Heart left ventricle (tissue), 13 donors: ENCODE measurements at regions not wholly inside any gene's neighbourhood (a gene's known extent, or its start where the extent isn't known, plus 50 kb on each side); places are given as distances from the start of the nearest gene placed in this dataset.

Source experiments
- CTCF ChIP-seq, 12 donors: fragments of 200-600 bp; sonication (generic) in 4 of 12; IDR thresholded peaks; one replicate each; pipeline versions ENCODE4 v1.5.0 to v1.8.0; 2018 to 2022; ENCODE audit warnings: antibody characterized with exemption in 12 of 12, mild to moderate bottlenecking in 5 of 12
- POLR2A ChIP-seq, 2 donors: fragments of 450-650 bp; IDR thresholded peaks; one replicate each; pipeline ENCODE4 v1.6.1; 2017; ENCODE audit warnings: antibody characterized with exemption in 2 of 2, mild to moderate bottlenecking in 2 of 2, moderate library complexity in 2 of 2
- donor health status: ischemic (EF 13 %, LVEDD 7.1; RV severe dilation, severe dysfunction).
- donor health status: DM: no; HTN: yes; CAD: no.
- donor health status: DM: no; HTN: no; CAD: no.
- donor health status: ischemic (EF 25% LVEDD 6.9; RV normal size, moderate dysfunction).
- donor health status: ischemic (EF 25% LVEDD 5.7; RV mildly dilated, moderate dysfunction).
- donor health status: ischemic (EF 35%, LVEDD 5.7; RV mildly dilated, moderate dysfunction).
- donor health status: nonischemic (EF 11% LVEDD 7.7; RV severe dilation, severe dysfunction).
- donor health status: DM: yes; HTN: yes; CAD: no.
- donor health status: PGD.
- donor health status: ischemic (EF 29% LVEDD 5.4; RV normal size, mild dysfunction).
- donor health status: nonischemic (EF 23%, LVEDD 6.1; RV moderate dilation, normal function).

- TF ChIP-seq CTCF (IDR thresholded peaks at IDR 0.05) (no peak), POLR2A (IDR thresholded peaks at IDR 0.05) (no peak)
Observed at GRCh38 chr9:26234865-26235264, 556.6 kb upstream of the TUSC1 start.
